SK-N-SH (cell line): ENCODE measurements at regions not wholly inside any gene's neighbourhood (a gene's known extent, or its start where the extent isn't known, plus 50 kb on each side); places are given as distances from the start of the nearest gene placed in this dataset.

Experiments
- CTCF ChIA-PET: fragments of 300-600, 350-600 bp; formaldehyde crosslinking; extraction: SDS; loops from one replicate; lab custom pipeline; 2021; lab: Yijun Ruan, JAX
- POLR2A ChIA-PET: fragments of 350-600 bp; sonication (Branson Sonifier 250); formaldehyde crosslinking; extraction: SDS; loops from one replicate; lab custom pipeline; 2020; ENCODE audit warnings: antibody characterized with exemption, inconsistent platforms; lab: Yijun Ruan, JAX
- DNase-seq: peaks from one replicate; pipeline ENCODE4 v3.0.0; 2012
- H2AFZ ChIP-seq: fragments of 200-600 bp; sonication (generic); 2 replicates; pipeline ENCODE4 v1.8.1; 2016; ENCODE audit warnings: antibody characterized with exemption, mild to moderate bottlenecking, low read depth
- H3F3A ChIP-seq: fragments of 200-600 bp; sonication (generic); replicated peaks from 2 replicates; pipeline ENCODE3; 2016; ENCODE audit warnings: antibody characterized with exemption, mild to moderate bottlenecking; ENCODE audit not compliant: insufficient read depth
- H3K27ac ChIP-seq, 2 experiments: fragments of 200-500 bp in 1 of 2; fragments of 200-600 bp in 1 of 2; sonication (Bioruptor generic) in 1 of 2; sonication (generic), shearing (Covaris generic) in 1 of 2; 2 replicates each; pipeline versions ENCODE4 v1.5.1 to v1.6.1; 2014 to 2016; ENCODE audit warnings: low read depth in 2 of 2, inconsistent platforms in 1 of 2, low read length in 1 of 2, mild to moderate bottlenecking in 1 of 2, mixed read lengths in 1 of 2
- H3K27me3 ChIP-seq: fragments of 200-600 bp; sonication (generic), shearing (Covaris generic); 2 replicates; pipeline ENCODE4 v1.6.1; 2016; ENCODE audit warnings: mixed run types; ENCODE audit not compliant: insufficient read depth
- H3K36me3 ChIP-seq, 2 experiments: fragments of 200-500 bp in 1 of 2; fragments of 200-600 bp in 1 of 2; sonication (Bioruptor generic) in 1 of 2; sonication (generic) in 1 of 2; replicated peaks in 1 of 2; 2 replicates each; pipeline versions ENCODE3 to v1.5.1; 2014 to 2016; ENCODE audit warnings: low read length in 1 of 2, mild to moderate bottlenecking in 1 of 2; ENCODE audit not compliant: insufficient read depth in 2 of 2, control insufficient read depth in 1 of 2
- H3K4me1 ChIP-seq, 2 experiments: fragments of 200-500 bp in 1 of 2; fragments of 200-600 bp in 1 of 2; sonication (Bioruptor generic) in 1 of 2; sonication (generic), shearing (Covaris generic) in 1 of 2; 2 replicates each; pipeline versions ENCODE4 v1.5.1 to v1.6.1; 2014 to 2016; ENCODE audit warnings: low read depth in 1 of 2, low read length in 1 of 2, mixed run types in 1 of 2; ENCODE audit not compliant: insufficient read depth in 2 of 2, control insufficient read depth in 1 of 2
- H3K4me2 ChIP-seq: fragments of 200-600 bp; sonication (generic), shearing (Covaris generic); 2 replicates; pipeline ENCODE4 v1.6.1; 2017; ENCODE audit warnings: mixed run types
- H3K4me3 ChIP-seq, 2 experiments: fragments of 200-500 bp in 1 of 2; fragments of 200-600 bp in 1 of 2; sonication (Bioruptor generic) in 1 of 2; sonication (generic), shearing (Covaris generic) in 1 of 2; 2 replicates each; pipeline versions ENCODE4 v1.5.1 to v1.8.1; 2014 to 2016; ENCODE audit warnings: low read depth in 2 of 2, inconsistent platforms in 1 of 2, low read length in 1 of 2, mild to moderate bottlenecking in 1 of 2, mixed read lengths in 1 of 2, moderate library complexity in 1 of 2
- H3K79me2 ChIP-seq: fragments of 200-600 bp; sonication (generic); 2 replicates; pipeline ENCODE4 v1.8.1; 2017; ENCODE audit warnings: mild to moderate bottlenecking; ENCODE audit not compliant: insufficient read depth
- H3K9ac ChIP-seq: fragments of 200-600 bp; sonication (generic); 2 replicates; pipeline ENCODE4 v1.6.1; 2017; ENCODE audit warnings: mixed run types
- H3K9me2 ChIP-seq: fragments of 200-600 bp; sonication (generic); 2 replicates; pipeline ENCODE4 v1.6.1; 2017; ENCODE audit warnings: mixed run types
- H3K9me3 ChIP-seq: fragments of 200-600 bp; sonication (generic); 2 replicates; pipeline ENCODE4 v1.6.1; 2017; ENCODE audit warnings: mixed run types, mild to moderate bottlenecking, moderate library complexity
- H4K20me1 ChIP-seq: fragments of 200-600 bp; sonication (generic); 2 replicates; pipeline ENCODE4 v1.6.1; 2017; ENCODE audit warnings: mild to moderate bottlenecking, mixed run types; ENCODE audit not compliant: insufficient read depth
- ELF1 ChIP-seq: IDR thresholded peaks from 2 replicates; pipeline ENCODE4 v1.4.0; 2012
- EP300 ChIP-seq, 2 experiments: IDR thresholded peaks; 2 replicates each; pipeline versions ENCODE4 v1.4.0 to v1.6.1; 2012; ENCODE audit warnings: borderline replicate concordance in 1 of 2, low read depth in 1 of 2, low read length in 1 of 2
- FOXM1 ChIP-seq: IDR thresholded peaks from 2 replicates; pipeline ENCODE4 v1.4.0; 2012; ENCODE audit warnings: low read depth, mild to moderate bottlenecking
- JUND ChIP-seq: IDR thresholded peaks from 2 replicates; pipeline ENCODE4 v1.4.0; 2012
- MXI1 ChIP-seq: IDR thresholded peaks from 2 replicates; pipeline ENCODE4 v1.6.1; 2012; ENCODE audit warnings: mild to moderate bottlenecking, low read depth, low read length, improper control_type of control experiment
- NFIC ChIP-seq: IDR thresholded peaks from 2 replicates; pipeline ENCODE4 v1.4.0; 2012; ENCODE audit warnings: borderline replicate concordance
- NRF1 ChIP-seq: IDR thresholded peaks from 2 replicates; pipeline ENCODE4 v1.6.1; 2012; ENCODE audit warnings: low read depth, mild to moderate bottlenecking, low read length
- SIN3A ChIP-seq: IDR thresholded peaks from 2 replicates; pipeline ENCODE4 v1.6.1; 2012; ENCODE audit warnings: low read depth, mild to moderate bottlenecking, low read length, moderate library complexity, borderline replicate concordance
- TCF12 ChIP-seq: IDR thresholded peaks from 2 replicates; pipeline ENCODE4 v1.4.0; 2012
- WGBS: methylation state at CpG from one replicate; pipeline ENCODE4 v1.1.6; 2017; ENCODE audit warnings: low lambda C conversion rate; 5-methylcytosine and 5-hydroxymethylcytosine counted together
- TF ChIP-seq, protein P1 (sequence below): IDR thresholded peaks from 2 replicates; pipeline ENCODE4 v1.4.0; 2012; ENCODE audit warnings: low read depth
- TF ChIP-seq, protein P2 (sequence below): IDR thresholded peaks from 2 replicates; pipeline ENCODE4 v1.6.1; 2012; ENCODE audit warnings: mild to moderate bottlenecking, low read depth, low read length, moderate library complexity
- TF ChIP-seq, protein P3 (sequence below): IDR thresholded peaks from 2 replicates; pipeline ENCODE4; 2012
- TF ChIP-seq, protein P4 (sequence below): fragments of 150-350 bp; IDR thresholded peaks from 2 replicates; pipeline ENCODE4 v1.6.1; 2016; ENCODE audit warnings: mild to moderate bottlenecking, low read depth, low read length
- TF ChIP-seq, protein P5 (sequence below): IDR thresholded peaks from 2 replicates; pipeline ENCODE4 v1.4.0; 2012; ENCODE audit warnings: low read depth, borderline replicate concordance

DNA sequence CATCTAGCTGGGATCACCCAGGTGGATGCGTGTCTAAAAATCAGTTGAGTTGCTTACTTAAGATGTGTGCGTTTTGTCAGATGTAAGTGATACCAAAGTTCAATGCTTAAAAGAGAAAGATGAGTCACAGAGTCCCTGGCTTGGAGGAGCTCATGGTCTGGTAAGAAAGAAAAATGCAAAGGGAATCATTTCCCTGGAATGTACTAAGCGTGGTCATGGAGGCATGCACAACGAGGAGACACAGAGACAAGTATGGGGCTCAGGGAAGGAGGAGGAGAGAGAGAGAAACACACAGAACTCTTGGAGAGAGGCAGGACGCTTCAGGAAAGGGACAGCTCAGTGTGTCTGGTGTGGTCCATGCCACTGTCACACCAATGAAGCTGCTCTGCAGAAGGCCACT, 186.9 kb upstream of the GMDS start (continued):
- TF ChIP-seq ELF1 (no peak), EP300 (IDR thresholded peaks at IDR 0.05; ENCODE audit: borderline replicate concordance in 1 of 2, low read depth in 1 of 2, low read length in 1 of 2) (no peak), JUND (peak; percentile 41), NFIC (no peak), SIN3A (no peak), FOXM1 (no peak), TCF12 (peak; percentile 46; the same call in 1 of the 2 replicates), MXI1 (no peak), NRF1 (no peak)
- TF ChIP-seq, protein P1, sequence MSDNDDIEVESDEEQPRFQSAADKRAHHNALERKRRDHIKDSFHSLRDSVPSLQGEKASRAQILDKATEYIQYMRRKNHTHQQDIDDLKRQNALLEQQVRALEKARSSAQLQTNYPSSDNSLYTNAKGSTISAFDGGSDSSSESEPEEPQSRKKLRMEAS = no peak
- TF ChIP-seq, protein P2, sequence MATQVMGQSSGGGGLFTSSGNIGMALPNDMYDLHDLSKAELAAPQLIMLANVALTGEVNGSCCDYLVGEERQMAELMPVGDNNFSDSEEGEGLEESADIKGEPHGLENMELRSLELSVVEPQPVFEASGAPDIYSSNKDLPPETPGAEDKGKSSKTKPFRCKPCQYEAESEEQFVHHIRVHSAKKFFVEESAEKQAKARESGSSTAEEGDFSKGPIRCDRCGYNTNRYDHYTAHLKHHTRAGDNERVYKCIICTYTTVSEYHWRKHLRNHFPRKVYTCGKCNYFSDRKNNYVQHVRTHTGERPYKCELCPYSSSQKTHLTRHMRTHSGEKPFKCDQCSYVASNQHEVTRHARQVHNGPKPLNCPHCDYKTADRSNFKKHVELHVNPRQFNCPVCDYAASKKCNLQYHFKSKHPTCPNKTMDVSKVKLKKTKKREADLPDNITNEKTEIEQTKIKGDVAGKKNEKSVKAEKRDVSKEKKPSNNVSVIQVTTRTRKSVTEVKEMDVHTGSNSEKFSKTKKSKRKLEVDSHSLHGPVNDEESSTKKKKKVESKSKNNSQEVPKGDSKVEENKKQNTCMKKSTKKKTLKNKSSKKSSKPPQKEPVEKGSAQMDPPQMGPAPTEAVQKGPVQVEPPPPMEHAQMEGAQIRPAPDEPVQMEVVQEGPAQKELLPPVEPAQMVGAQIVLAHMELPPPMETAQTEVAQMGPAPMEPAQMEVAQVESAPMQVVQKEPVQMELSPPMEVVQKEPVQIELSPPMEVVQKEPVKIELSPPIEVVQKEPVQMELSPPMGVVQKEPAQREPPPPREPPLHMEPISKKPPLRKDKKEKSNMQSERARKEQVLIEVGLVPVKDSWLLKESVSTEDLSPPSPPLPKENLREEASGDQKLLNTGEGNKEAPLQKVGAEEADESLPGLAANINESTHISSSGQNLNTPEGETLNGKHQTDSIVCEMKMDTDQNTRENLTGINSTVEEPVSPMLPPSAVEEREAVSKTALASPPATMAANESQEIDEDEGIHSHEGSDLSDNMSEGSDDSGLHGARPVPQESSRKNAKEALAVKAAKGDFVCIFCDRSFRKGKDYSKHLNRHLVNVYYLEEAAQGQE = no peak
- TF ChIP-seq, protein P3, sequence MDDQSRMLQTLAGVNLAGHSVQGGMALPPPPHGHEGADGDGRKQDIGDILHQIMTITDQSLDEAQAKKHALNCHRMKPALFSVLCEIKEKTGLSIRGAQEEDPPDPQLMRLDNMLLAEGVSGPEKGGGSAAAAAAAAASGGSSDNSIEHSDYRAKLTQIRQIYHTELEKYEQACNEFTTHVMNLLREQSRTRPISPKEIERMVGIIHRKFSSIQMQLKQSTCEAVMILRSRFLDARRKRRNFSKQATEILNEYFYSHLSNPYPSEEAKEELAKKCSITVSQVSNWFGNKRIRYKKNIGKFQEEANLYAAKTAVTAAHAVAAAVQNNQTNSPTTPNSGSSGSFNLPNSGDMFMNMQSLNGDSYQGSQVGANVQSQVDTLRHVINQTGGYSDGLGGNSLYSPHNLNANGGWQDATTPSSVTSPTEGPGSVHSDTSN = 0 out of 2 replicates have a peak, but pooled peaks have one; percentile 9
- TF ChIP-seq, protein P4, sequence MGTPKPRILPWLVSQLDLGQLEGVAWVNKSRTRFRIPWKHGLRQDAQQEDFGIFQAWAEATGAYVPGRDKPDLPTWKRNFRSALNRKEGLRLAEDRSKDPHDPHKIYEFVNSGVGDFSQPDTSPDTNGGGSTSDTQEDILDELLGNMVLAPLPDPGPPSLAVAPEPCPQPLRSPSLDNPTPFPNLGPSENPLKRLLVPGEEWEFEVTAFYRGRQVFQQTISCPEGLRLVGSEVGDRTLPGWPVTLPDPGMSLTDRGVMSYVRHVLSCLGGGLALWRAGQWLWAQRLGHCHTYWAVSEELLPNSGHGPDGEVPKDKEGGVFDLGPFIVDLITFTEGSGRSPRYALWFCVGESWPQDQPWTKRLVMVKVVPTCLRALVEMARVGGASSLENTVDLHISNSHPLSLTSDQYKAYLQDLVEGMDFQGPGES = no peak
- TF ChIP-seq, protein P5, sequence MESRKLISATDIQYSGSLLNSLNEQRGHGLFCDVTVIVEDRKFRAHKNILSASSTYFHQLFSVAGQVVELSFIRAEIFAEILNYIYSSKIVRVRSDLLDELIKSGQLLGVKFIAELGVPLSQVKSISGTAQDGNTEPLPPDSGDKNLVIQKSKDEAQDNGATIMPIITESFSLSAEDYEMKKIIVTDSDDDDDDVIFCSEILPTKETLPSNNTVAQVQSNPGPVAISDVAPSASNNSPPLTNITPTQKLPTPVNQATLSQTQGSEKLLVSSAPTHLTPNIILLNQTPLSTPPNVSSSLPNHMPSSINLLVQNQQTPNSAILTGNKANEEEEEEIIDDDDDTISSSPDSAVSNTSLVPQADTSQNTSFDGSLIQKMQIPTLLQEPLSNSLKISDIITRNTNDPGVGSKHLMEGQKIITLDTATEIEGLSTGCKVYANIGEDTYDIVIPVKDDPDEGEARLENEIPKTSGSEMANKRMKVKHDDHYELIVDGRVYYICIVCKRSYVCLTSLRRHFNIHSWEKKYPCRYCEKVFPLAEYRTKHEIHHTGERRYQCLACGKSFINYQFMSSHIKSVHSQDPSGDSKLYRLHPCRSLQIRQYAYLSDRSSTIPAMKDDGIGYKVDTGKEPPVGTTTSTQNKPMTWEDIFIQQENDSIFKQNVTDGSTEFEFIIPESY = no peak

DNA sequence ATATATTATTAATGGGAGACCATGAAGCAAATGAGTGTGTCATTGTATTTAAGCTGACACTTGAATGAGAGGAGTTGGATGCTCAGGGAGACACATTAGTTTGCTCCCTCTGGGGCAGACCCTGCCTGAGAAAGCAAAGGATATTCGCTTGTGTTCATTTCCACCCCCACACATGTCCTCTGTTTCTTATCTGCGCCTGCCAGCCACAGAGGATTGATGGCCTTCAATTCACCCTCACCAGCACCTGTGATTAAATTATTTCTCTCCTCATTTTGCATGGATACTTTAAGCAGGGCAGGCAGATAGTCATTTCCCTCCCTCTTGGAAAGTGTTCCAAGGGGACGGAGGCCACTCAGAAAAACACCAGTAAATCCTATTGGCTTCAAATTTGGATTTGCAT, 185.2 kb upstream of the GMDS start:
- POLR2A ChIA-PET = no interaction called here
- no peak overlapping the region for H3K4me2 ChIP-seq
- CTCF ChIA-PET = no interaction called here

More for the DNA sequence above, 185.2 kb upstream of the GMDS start:
- no peak for DNase-seq
- no peaks in the 10 kb centered on the region for H3K9me3 ChIP-seq
- WGBS = 44% methylated on average over 3 of the region's 3 CpGs
- no peak for TF ChIP-seq TCF12
- TF ChIP-seq, all 33 proteins: peak for 0
- Histone ChIP-seq H3K9ac (no peak overlapping the region), H2AFZ (no peak overlapping the region), H4K20me1 (no peaks in the 10 kb centered on the region), H3F3A (peaks cover 3% of the 10 kb centered on the region), H3K9me2 (no peaks in the 10 kb centered on the region), H3K36me3 (no peaks in the 10 kb centered on the region), H3K4me3 (no peak overlapping the region), H3K4me1 (peaks cover 0 to 8% of the 10 kb centered on the region in 2 experiments; a peak in 2 of 4 replicates), H3K27ac (no peak overlapping the region), H3K27me3 (no peaks in the 10 kb centered on the region), H3K79me2 (no peaks in the 10 kb centered on the region)
